ENCODE measurements at regions not wholly inside any gene's neighbourhood (a gene's known extent, or its start where the extent isn't known, plus 50 kb on each side); places are given as distances from the start of the nearest gene placed in this dataset.

GRCh38 chr11:109648804-109649203 is 226.8 kb downstream of the C11orf87 start:
- H3K4me1 ChIP-seq (ENCODE audit: insufficient read depth, low read length) = no peaks in the 10 kb centered on the region
- peaks cover 0 to 4% of the 10 kb centered on the region in 2 experiments for H3K9me3 ChIP-seq (ENCODE audit: control insufficient read depth in 1 of 2, insufficient read depth in 1 of 2, low read length in 2 of 2)
- no peak overlapping the region for H3K27ac Mint-ChIP-seq
- TF ChIP-seq CTCF (IDR thresholded peaks at IDR 0.05) = no peak
- no peaks in the 10 kb centered on the region for H3K9me3 Mint-ChIP-seq
- H3K4me1 Mint-ChIP-seq (ENCODE audit: low read depth) = no peaks in the 10 kb centered on the region
- H3K36me3 Mint-ChIP-seq (ENCODE audit: low read depth) = no peaks in the 10 kb centered on the region
- no peak overlapping the region for H3K27ac ChIP-seq (ENCODE audit: low read depth in 1 of 2, low read length in 2 of 2)
- no peaks in the 10 kb centered on the region for H3K27me3 ChIP-seq (ENCODE audit: control insufficient read depth in 1 of 2, insufficient read depth in 2 of 2, low read length in 2 of 2)
- H3K36me3 ChIP-seq (ENCODE audit: insufficient read depth, low read length) = no peaks in the 10 kb centered on the region
- ChIA-PET CTCF (no interaction called here), POLR2A (no interaction called here)
- H3K4me3 ChIP-seq (ENCODE audit: low read length) = no peak overlapping the region
- intact Hi-C loops (cut with DNase I, micrococcal nuclease) = no loop called here
- ATAC-seq (ENCODE audit: poor library complexity) (no peak), DNase-seq (no peak)
- no peak overlapping the region for H3K4me3 Mint-ChIP-seq
- no peaks in the 10 kb centered on the region for H3K27me3 Mint-ChIP-seq

GRCh38 chr11:109654091-109654490 is 232.1 kb downstream of the C11orf87 start:
- H3K27me3 Mint-ChIP-seq = no peaks in the 10 kb centered on the region
- Histone ChIP-seq H3K4me1 (ENCODE audit: insufficient read depth, low read length) (no peaks in the 10 kb centered on the region), H3K4me3 (ENCODE audit: low read length) (no peak overlapping the region), H3K36me3 (ENCODE audit: insufficient read depth, low read length) (no peaks in the 10 kb centered on the region), H3K27ac (ENCODE audit: low read depth in 1 of 2, low read length in 2 of 2) (no peak overlapping the region), H3K9me3 (ENCODE audit: control insufficient read depth in 1 of 2, insufficient read depth in 1 of 2, low read length in 2 of 2) (peaks cover 0 to 4% of the 10 kb centered on the region in 2 experiments), H3K27me3 (ENCODE audit: control insufficient read depth in 1 of 2, insufficient read depth in 2 of 2, low read length in 2 of 2) (no peaks in the 10 kb centered on the region)
- ATAC-seq (ENCODE audit: poor library complexity) (no peak), DNase-seq (no peak)
- H3K9me3 Mint-ChIP-seq = no peaks in the 10 kb centered on the region
- no peaks in the 10 kb centered on the region for H3K36me3 Mint-ChIP-seq (ENCODE audit: low read depth)
- POLR2A ChIA-PET = no interaction called here
- no peaks in the 10 kb centered on the region for H3K4me1 Mint-ChIP-seq (ENCODE audit: low read depth)
- intact Hi-C loops (cut with DNase I, micrococcal nuclease) = no loop called here
- no peak overlapping the region for H3K4me3 Mint-ChIP-seq
- H3K27ac Mint-ChIP-seq = no peak overlapping the region
- CTCF ChIA-PET = no interaction called here
- no peak for TF ChIP-seq CTCF (IDR thresholded peaks at IDR 0.05)

GRCh38 chr11:109658190-109658589 is 236.2 kb downstream of the C11orf87 start:
- no peak for DNase-seq
- no peaks in the 10 kb centered on the region for H3K36me3 Mint-ChIP-seq (ENCODE audit: low read depth)
- CTCF ChIA-PET = no interaction called here

More at GRCh38 chr11:109658190-109658589, 236.2 kb downstream of the C11orf87 start:
- no peaks in the 10 kb centered on the region for H3K9me3 Mint-ChIP-seq
- H3K27me3 Mint-ChIP-seq = no peaks in the 10 kb centered on the region
- ATAC-seq (ENCODE audit: poor library complexity) = no peak
- Histone ChIP-seq H3K4me1 (ENCODE audit: insufficient read depth, low read length) (no peaks in the 10 kb centered on the region), H3K27ac (ENCODE audit: low read depth in 1 of 2, low read length in 2 of 2) (no peak overlapping the region), H3K9me3 (ENCODE audit: control insufficient read depth in 1 of 2, insufficient read depth in 1 of 2, low read length in 2 of 2) (no peaks in the 10 kb centered on the region), H3K27me3 (ENCODE audit: control insufficient read depth in 1 of 2, insufficient read depth in 2 of 2, low read length in 2 of 2) (no peaks in the 10 kb centered on the region), H3K36me3 (ENCODE audit: insufficient read depth, low read length) (no peaks in the 10 kb centered on the region), H3K4me3 (ENCODE audit: low read length) (no peak overlapping the region)
- no peaks in the 10 kb centered on the region for H3K4me1 Mint-ChIP-seq (ENCODE audit: low read depth)
- POLR2A ChIA-PET = no interaction called here
- H3K4me3 Mint-ChIP-seq = no peak overlapping the region
- intact Hi-C loops (cut with DNase I, micrococcal nuclease) = no loop called here
- no peak for TF ChIP-seq CTCF (IDR thresholded peaks at IDR 0.05)
- no peak overlapping the region for H3K27ac Mint-ChIP-seq
